ENCODE measurements at regions not wholly inside any gene's neighbourhood (a gene's known extent, or its start where the extent isn't known, plus 50 kb on each side); places are given as distances from the start of the nearest gene placed in this dataset.
"Not testable (repeated sequence)": the region's sequence is repeated elsewhere in the genome, so short reads cannot be mapped to it uniquely, and the experiment has no call there.

GRCh38 chr18:11489266-11489899, 120.0 kb upstream of the SLC35G4 start:
- WGBS: 95% methylated on average over 4 of the region's 4 CpGs
- Histone ChIP-seq H3K4me1 (no peaks in the 10 kb centered on the region), H3K36me3 (no peaks in the 10 kb centered on the region), H3K27me3 (no peaks in the 10 kb centered on the region), H3K27ac (no peak overlapping the region), H3K4me3 (no peak overlapping the region), H3K9me3 (no peaks in the 10 kb centered on the region)
- TF ChIP-seq POLR2A (IDR thresholded peaks at IDR 0.05): no peak
- no peak for TF ChIP-seq POLR2AphosphoS5 (IDR thresholded peaks at IDR 0.05)
- TF ChIP-seq EP300 (IDR thresholded peaks at IDR 0.05): no peak
- TF ChIP-seq CTCF (IDR thresholded peaks at IDR 0.05): no peak
- DNase-seq (ENCODE audit: low spot score in 2 of 2): no peak

GRCh38 chr18:11488175-11488574, 121.2 kb upstream of the SLC35G4 start:
- Histone ChIP-seq H3K27me3 (no peaks in the 10 kb centered on the region), H3K27ac (no peak overlapping the region), H3K36me3 (no peaks in the 10 kb centered on the region), H3K4me3 (no peak overlapping the region), H3K9me3 (no peaks in the 10 kb centered on the region), H3K4me1 (no peaks in the 10 kb centered on the region)
- DNase-seq (ENCODE audit: low spot score in 2 of 2): no peak
- 48% methylated on average over 3 of the region's 3 CpGs for WGBS
- TF ChIP-seq POLR2A (IDR thresholded peaks at IDR 0.05) (no peak), EP300 (IDR thresholded peaks at IDR 0.05) (no peak), POLR2AphosphoS5 (IDR thresholded peaks at IDR 0.05) (no peak), CTCF (IDR thresholded peaks at IDR 0.05) (no peak)

GRCh38 chr18:11487390-11487789, 122.0 kb upstream of the SLC35G4 start:
- DNase-seq (ENCODE audit: low spot score in 2 of 2): no peak
- WGBS: 82% methylated on average over 1 of the region's 1 CpG
- TF ChIP-seq CTCF (IDR thresholded peaks at IDR 0.05): no peak
- TF ChIP-seq EP300 (IDR thresholded peaks at IDR 0.05): no peak
- no peak for TF ChIP-seq POLR2AphosphoS5 (IDR thresholded peaks at IDR 0.05)
- TF ChIP-seq POLR2A (IDR thresholded peaks at IDR 0.05): no peak
- no peaks in the 10 kb centered on the region for H3K27me3 ChIP-seq
- H3K27ac ChIP-seq: no peak overlapping the region
- no peak overlapping the region for H3K4me3 ChIP-seq
- H3K9me3 ChIP-seq: no peaks in the 10 kb centered on the region
- no peaks in the 10 kb centered on the region for H3K36me3 ChIP-seq
- no peaks in the 10 kb centered on the region for H3K4me1 ChIP-seq

GRCh38 chr18:11482271-11482670, 127.1 kb upstream of the SLC35G4 start:
- no peaks in the 10 kb centered on the region for H3K36me3 ChIP-seq
- TF ChIP-seq EP300 (IDR thresholded peaks at IDR 0.05): no peak
- no peak for TF ChIP-seq POLR2AphosphoS5 (IDR thresholded peaks at IDR 0.05)
- no peak for TF ChIP-seq CTCF (IDR thresholded peaks at IDR 0.05)
- no peak for TF ChIP-seq POLR2A (IDR thresholded peaks at IDR 0.05)
- no peaks in the 10 kb centered on the region for H3K9me3 ChIP-seq
- H3K27ac ChIP-seq: no peak overlapping the region
- H3K27me3 ChIP-seq: no peaks in the 10 kb centered on the region
- no peak for DNase-seq (ENCODE audit: low spot score in 2 of 2)
- no peak overlapping the region for H3K4me3 ChIP-seq
- H3K4me1 ChIP-seq: no peaks in the 10 kb centered on the region

GRCh38 chr18:11480692-11481091, 128.7 kb upstream of the SLC35G4 start:
- TF ChIP-seq POLR2A (IDR thresholded peaks at IDR 0.05): no peak
- TF ChIP-seq POLR2AphosphoS5 (IDR thresholded peaks at IDR 0.05): no peak
- TF ChIP-seq CTCF (IDR thresholded peaks at IDR 0.05): no peak
- no peaks in the 10 kb centered on the region for H3K4me1 ChIP-seq
- H3K27ac ChIP-seq: no peak overlapping the region
- no peak overlapping the region for H3K4me3 ChIP-seq
- no peak for DNase-seq (ENCODE audit: low spot score in 2 of 2)
- no peaks in the 10 kb centered on the region for H3K9me3 ChIP-seq
- 72% methylated on average over 1 of the region's 1 CpG for WGBS
- no peaks in the 10 kb centered on the region for H3K36me3 ChIP-seq
- H3K27me3 ChIP-seq: no peaks in the 10 kb centered on the region

GRCh38 chr18:11479031-11479430, 130.4 kb upstream of the SLC35G4 start:
- not testable (repeated sequence) for H3K27me3 ChIP-seq; H3K36me3 ChIP-seq; H3K9me3 ChIP-seq; DNase-seq (ENCODE audit: low spot score in 2 of 2); H3K4me3 ChIP-seq; H3K27ac ChIP-seq; H3K4me1 ChIP-seq
- no CpG with 5 or more reads among the region's 7 CpGs for WGBS
